IMR-90 (cell line): ENCODE measurements at regions not wholly inside any gene's neighbourhood (a gene's known extent, or its start where the extent isn't known, plus 50 kb on each side); places are given as distances from the start of the nearest gene placed in this dataset.

Source experiments
- ATAC-seq: fragments of 200-7000 bp; cut with Tn5 transposase; 2 replicates; pipeline ENCODE4 v1.9.1; 2020; ENCODE audit warnings: low read depth, mild to moderate bottlenecking, moderate library complexity
- BruUV-seq: library from RNA; stranded (reverse); fragments of 400-500 nt; replicated peaks from 2 replicates; lab custom pipeline; 2021; lab: Mats Ljungman, UMichigan
- CTCF ChIA-PET: fragments of 300-600 bp; formaldehyde crosslinking; extraction: SDS; loops from one replicate; lab custom pipeline; 2021; ENCODE audit warnings: antibody characterized with exemption; lab: Yijun Ruan, JAX
- POLR2A ChIA-PET: fragments of 300-600 bp; sonication (Branson Sonifier 250); formaldehyde crosslinking; loops from one replicate; lab custom pipeline; 2022; ENCODE audit warnings: antibody characterized with exemption; ENCODE audit not compliant: unreplicated experiment; lab: Charles Lee
- DNase-seq: peaks from one replicate; pipeline ENCODE4 v3.0.0; 2013
- H2AFZ ChIP-seq: replicated peaks from 2 replicates; pipeline ENCODE3; 2013; ENCODE audit warnings: low read length, mild to moderate bottlenecking; ENCODE audit not compliant: poor library complexity
- H2AK5ac ChIP-seq: 2 replicates; pipeline ENCODE4 v1.6.1; 2013; ENCODE audit warnings: low read depth, low read length, inconsistent platforms
- H2AK9ac ChIP-seq: replicated peaks from 2 replicates; pipeline ENCODE3; 2013; ENCODE audit warnings: mild to moderate bottlenecking, low read depth, low read length, moderate library complexity; ENCODE audit not compliant: poor library complexity
- H2BK120ac ChIP-seq: 2 replicates; pipeline ENCODE4 v1.6.1; 2013; ENCODE audit warnings: low read depth, low read length, inconsistent platforms
- H2BK15ac ChIP-seq: 3 replicates; pipeline ENCODE4 v1.6.1; 2013; ENCODE audit warnings: low read depth, low read length, inconsistent platforms
- H2BK20ac ChIP-seq: 2 replicates; pipeline ENCODE4 v1.6.1; 2013; ENCODE audit warnings: low read depth, mild to moderate bottlenecking, inconsistent platforms, low read length, moderate library complexity
- H2BK5ac ChIP-seq: 2 replicates; pipeline ENCODE4 v1.6.1; 2013; ENCODE audit warnings: mild to moderate bottlenecking, low read depth, low read length, inconsistent platforms; ENCODE audit not compliant: poor library complexity, severe bottlenecking
- H3K14ac ChIP-seq: replicated peaks from 2 replicates; pipeline ENCODE4 v1.6.1; 2013; ENCODE audit warnings: low read depth, low read length, inconsistent platforms
- H3K18ac ChIP-seq: 2 replicates; pipeline ENCODE4 v1.6.1; 2013; ENCODE audit warnings: low read depth, low read length, control low read depth
- H3K23ac ChIP-seq: 2 replicates; pipeline ENCODE4 v1.6.1; 2013; ENCODE audit warnings: low read depth, low read length, inconsistent platforms
- H3K27ac ChIP-seq: 2 replicates; pipeline ENCODE4 v1.5.1; 2013; ENCODE audit warnings: mild to moderate bottlenecking, control low read depth, low read length; ENCODE audit not compliant: insufficient read depth
- H3K27me3 ChIP-seq: 2 replicates; pipeline ENCODE4 v1.6.1; 2013; ENCODE audit warnings: low read length; ENCODE audit not compliant: control insufficient read depth, insufficient read depth
- H3K36me3 ChIP-seq: 2 replicates; pipeline ENCODE4 v1.6.1; 2013; ENCODE audit warnings: low read length, mixed read lengths; ENCODE audit not compliant: control insufficient read depth, insufficient read depth
- H3K4ac ChIP-seq: 2 replicates; pipeline ENCODE4 v1.6.1; 2013; ENCODE audit warnings: low read depth, low read length, inconsistent platforms
- H3K4me1 ChIP-seq: 2 replicates; pipeline ENCODE4 v1.6.1; 2013; ENCODE audit warnings: low read length, mixed read lengths; ENCODE audit not compliant: control insufficient read depth, insufficient read depth
- H3K4me2 ChIP-seq: 2 replicates; pipeline ENCODE4 v1.6.1; 2013; ENCODE audit warnings: low read depth, mild to moderate bottlenecking, control low read depth, low read length, moderate library complexity
- H3K4me3 ChIP-seq: 2 replicates; pipeline ENCODE4 v1.5.1; 2013; ENCODE audit warnings: low read depth, mild to moderate bottlenecking, control low read depth, low read length, moderate library complexity; ENCODE audit not compliant: insufficient read depth
- H3K56ac ChIP-seq: 2 replicates; pipeline ENCODE4 v1.6.1; 2013; ENCODE audit warnings: low read length, inconsistent platforms; ENCODE audit not compliant: insufficient read depth; ENCODE audit errors: extremely low read depth
- H3K79me1 ChIP-seq, 2 experiments: 2 replicates each; pipeline ENCODE4 v1.6.1; 2013; ENCODE audit warnings: low read length in 2 of 2, inconsistent platforms in 1 of 2, low read depth in 1 of 2
- H3K9ac ChIP-seq: 2 replicates; pipeline ENCODE4 v1.6.1; 2013; ENCODE audit warnings: low read depth, low read length, control low read depth
- H3K9me1 ChIP-seq: 2 replicates; pipeline ENCODE4 v1.6.1; 2013; ENCODE audit warnings: low read length, inconsistent platforms; ENCODE audit not compliant: insufficient read depth
- H3K9me3 ChIP-seq: 2 replicates; pipeline ENCODE4 v1.6.1; 2013; ENCODE audit warnings: low read length; ENCODE audit not compliant: control insufficient read depth, insufficient read depth
- H4K20me1 ChIP-seq: 2 replicates; pipeline ENCODE4 v1.6.1; 2013; ENCODE audit warnings: low read length, inconsistent platforms; ENCODE audit not compliant: insufficient read depth
- H4K5ac ChIP-seq: 2 replicates; pipeline ENCODE4 v1.6.1; 2013; ENCODE audit warnings: mild to moderate bottlenecking, low read depth, low read length, control low read depth
- H4K8ac ChIP-seq, 2 experiments: 2 replicates each; pipeline ENCODE4 v1.6.1; 2013; ENCODE audit warnings: low read depth in 2 of 2, low read length in 2 of 2, control low read depth in 1 of 2, inconsistent platforms in 1 of 2
- H4K91ac ChIP-seq: 2 replicates; pipeline ENCODE4 v1.6.1; 2013; ENCODE audit warnings: low read depth, low read length, inconsistent platforms; ENCODE audit not compliant: insufficient read depth
- CHD1 ChIP-seq: IDR thresholded peaks from 2 replicates; pipeline ENCODE4 v1.6.1; 2012; ENCODE audit warnings: low read depth, low read length, improper control_type of control experiment
- FOS ChIP-seq: fragments of 150-350 bp; IDR thresholded peaks from 2 replicates; pipeline ENCODE4 v1.6.1; 2016; ENCODE audit warnings: low read depth, low read length
- MAFK ChIP-seq: IDR thresholded peaks from 2 replicates; pipeline ENCODE4 v1.6.1; 2012; ENCODE audit warnings: low read depth, low read length, improper control_type of control experiment
- MAZ ChIP-seq: IDR thresholded peaks from 2 replicates; pipeline ENCODE4 v1.6.1; 2012; ENCODE audit warnings: low read depth, mild to moderate bottlenecking, low read length, improper control_type of control experiment, moderate library complexity, borderline replicate concordance
- POLR2A ChIP-seq: IDR thresholded peaks from 2 replicates; pipeline ENCODE4 v1.6.1; 2012; ENCODE audit warnings: mild to moderate bottlenecking, low read depth, low read length
- RCOR1 ChIP-seq: IDR thresholded peaks from 2 replicates; pipeline ENCODE4 v1.6.1; 2012; ENCODE audit warnings: mild to moderate bottlenecking, low read length, improper control_type of control experiment; ENCODE audit not compliant: insufficient replicate concordance
- USF2 ChIP-seq: fragments of 150-350 bp; IDR thresholded peaks from 2 replicates; pipeline ENCODE4 v1.6.1; 2017; ENCODE audit warnings: mild to moderate bottlenecking, antibody characterized with exemption, low read length, low read depth
- whole genome bisulfite sequencing, 2 experiments: methylation state at CpG; one replicate each; pipeline versions ENCODE4 v1.1.5 to v1.1.7; 2013; ENCODE audit warnings: missing lambda C conversion rate in 2 of 2; ENCODE audit not compliant: insufficient read length in 1 of 2; ENCODE audit errors: extremely low coverage in 2 of 2; 5-methylcytosine and 5-hydroxymethylcytosine counted together
- dilution Hi-C: fragments of 300-500 bp; cut with HindIII; formaldehyde crosslinking; loops from one replicate; pipeline ENCODE4 v1.14.3; 2018; ENCODE audit warnings: low sequenced_read_pairs; ENCODE audit not compliant: unreplicated experiment
- in situ Hi-C: fragments of 300-500 bp; cut with MboI; formaldehyde crosslinking; loops from 3 replicates; pipeline ENCODE4 v1.14.3; 2019; ENCODE audit warnings: low sequenced_read_pairs, inconsistent platforms, mixed read lengths
- intact Hi-C: fragments of 100-400 bp; cut with micrococcal nuclease; formaldehyde crosslinking; loops from 2 replicates; pipeline ENCODE4 v1.10.0; 2022
- TF ChIP-seq, protein P1 (sequence below): fragments of 150-350 bp; IDR thresholded peaks from 2 replicates; pipeline ENCODE4 v1.6.1; 2016; ENCODE audit warnings: low read depth, mild to moderate bottlenecking, low read length, moderate library complexity, borderline replicate concordance

GRCh38 chr10:117716889-117717288 is 174.3 kb downstream of the EMX2 start:
- no peak overlapping the region for H2BK5ac ChIP-seq
- H3K9me1 ChIP-seq = no peaks in the 10 kb centered on the region
- ChIA-PET CTCF (no interaction called here), POLR2A (no interaction called here)
- H4K20me1 ChIP-seq = no peaks in the 10 kb centered on the region
- H3K4me1 ChIP-seq = no peaks in the 10 kb centered on the region
- H2AK9ac ChIP-seq = no peak overlapping the region
- no TSS peak for BruUV-seq
- H3K79me1 ChIP-seq = no peaks in the 10 kb centered on the region
- H3K18ac ChIP-seq = no peak overlapping the region
- no CpG with 5 or more reads among the region's 1 CpG for WGBS, 2 experiments
- ATAC-seq = no peak
- in situ Hi-C loops = no loop called here
- H3K4ac ChIP-seq = no peak overlapping the region
- no peak overlapping the region for H4K8ac ChIP-seq
- no peak overlapping the region for H3K14ac ChIP-seq
- no peak overlapping the region for H2BK15ac ChIP-seq
- H3K9me3 ChIP-seq = peaks cover 15% of the 10 kb centered on the region
- no peak overlapping the region for H2BK20ac ChIP-seq
- no peak overlapping the region for H3K9ac ChIP-seq
- H3K4me3 ChIP-seq = no peak overlapping the region
- no peak overlapping the region for H3K4me2 ChIP-seq
- H3K27me3 ChIP-seq = no peaks in the 10 kb centered on the region
- TF ChIP-seq MAZ (no peak), POLR2A (no peak), MAFK (no peak), CHD1 (no peak), FOS (no peak), RCOR1 (no peak), USF2 (no peak)
- TF ChIP-seq, protein P1, sequence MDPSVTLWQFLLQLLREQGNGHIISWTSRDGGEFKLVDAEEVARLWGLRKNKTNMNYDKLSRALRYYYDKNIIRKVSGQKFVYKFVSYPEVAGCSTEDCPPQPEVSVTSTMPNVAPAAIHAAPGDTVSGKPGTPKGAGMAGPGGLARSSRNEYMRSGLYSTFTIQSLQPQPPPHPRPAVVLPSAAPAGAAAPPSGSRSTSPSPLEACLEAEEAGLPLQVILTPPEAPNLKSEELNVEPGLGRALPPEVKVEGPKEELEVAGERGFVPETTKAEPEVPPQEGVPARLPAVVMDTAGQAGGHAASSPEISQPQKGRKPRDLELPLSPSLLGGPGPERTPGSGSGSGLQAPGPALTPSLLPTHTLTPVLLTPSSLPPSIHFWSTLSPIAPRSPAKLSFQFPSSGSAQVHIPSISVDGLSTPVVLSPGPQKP = no peak
- no peak for DNase-seq
- no peak overlapping the region for H2AFZ ChIP-seq
- H3K36me3 ChIP-seq = no peaks in the 10 kb centered on the region
- H3K56ac ChIP-seq = no peak overlapping the region
- no peak overlapping the region for H2BK120ac ChIP-seq
- no peak overlapping the region for H3K27ac ChIP-seq
- dilution Hi-C loops = no loop called here
- H2AK5ac ChIP-seq = no peak overlapping the region
- H4K5ac ChIP-seq = no peak overlapping the region
- no peak overlapping the region for H4K91ac ChIP-seq
- intact Hi-C loops = no loop called here
- no peak overlapping the region for H3K23ac ChIP-seq
